NCI-H2107 treated with DMSO at 0.1 percent for 48 hours (cell line): ENCODE measurements at regions not wholly inside any gene's neighbourhood (a gene's known extent, or its start where the extent isn't known, plus 50 kb on each side); places are given as distances from the start of the nearest gene placed in this dataset.

Experiments used
- DNase-seq: peaks from one replicate; lab custom pipeline; 2025; ENCODE audit not compliant: unreplicated experiment; lab: John Stamatoyannopoulos, UW

- DNase-seq: no peak
These were observed 290.2 kb upstream of the SP4 start for GRCh38 chr7:21137640-21138039.

GRCh38 chr7:21140622-21141021, 287.3 kb upstream of the SP4 start:
- DNase-seq: no peak

- no peak for DNase-seq
These were observed 286.4 kb upstream of the SP4 start for GRCh38 chr7:21141476-21141875.

GRCh38 chr7:21142081-21142480, 285.8 kb upstream of the SP4 start:
- no peak for DNase-seq

- no peak for DNase-seq
These were observed 281.1 kb upstream of the SP4 start for GRCh38 chr7:21146642-21147423.

GRCh38 chr7:21149809-21150208, 278.1 kb upstream of the SP4 start:
- DNase-seq: no peak

- no peak for DNase-seq
These were observed 273.3 kb upstream of the SP4 start for GRCh38 chr7:21154614-21155013.

- no peak for DNase-seq
These were observed 268.4 kb upstream of the SP4 start for GRCh38 chr7:21159506-21159905.

GRCh38 chr7:21160401-21160800, 267.5 kb upstream of the SP4 start:
- no peak for DNase-seq

- no peak for DNase-seq
These were observed 259.9 kb upstream of the SP4 start for GRCh38 chr7:21167942-21168341.

- no peak for DNase-seq
These were observed 258.0 kb upstream of the SP4 start for GRCh38 chr7:21169667-21170580.

GRCh38 chr7:21172800-21173199, 255.1 kb upstream of the SP4 start:
- no peak for DNase-seq

GRCh38 chr7:21173436-21173835, 254.4 kb upstream of the SP4 start:
- DNase-seq: no peak

- DNase-seq: no peak
These were observed 252.2 kb upstream of the SP4 start for GRCh38 chr7:21175714-21176113.

GRCh38 chr7:21184942-21185652, 242.8 kb upstream of the SP4 start:
- no peak for DNase-seq

GRCh38 chr7:21185653-21186265, 242.1 kb upstream of the SP4 start:
- DNase-seq: no peak

- no peak for DNase-seq
These were observed 236.4 kb upstream of the SP4 start for GRCh38 chr7:21191321-21192073.

GRCh38 chr7:21192657-21193056, 235.2 kb upstream of the SP4 start:
- no peak for DNase-seq

- no peak for DNase-seq
These were observed 234.0 kb upstream of the SP4 start for GRCh38 chr7:21193895-21194294.

GRCh38 chr7:21194936-21195335, 232.9 kb upstream of the SP4 start:
- no peak for DNase-seq
